ENCODE measurements at regions not wholly inside any gene's neighbourhood (a gene's known extent, or its start where the extent isn't known, plus 50 kb on each side); places are given as distances from the start of the nearest gene placed in this dataset.

DNA sequence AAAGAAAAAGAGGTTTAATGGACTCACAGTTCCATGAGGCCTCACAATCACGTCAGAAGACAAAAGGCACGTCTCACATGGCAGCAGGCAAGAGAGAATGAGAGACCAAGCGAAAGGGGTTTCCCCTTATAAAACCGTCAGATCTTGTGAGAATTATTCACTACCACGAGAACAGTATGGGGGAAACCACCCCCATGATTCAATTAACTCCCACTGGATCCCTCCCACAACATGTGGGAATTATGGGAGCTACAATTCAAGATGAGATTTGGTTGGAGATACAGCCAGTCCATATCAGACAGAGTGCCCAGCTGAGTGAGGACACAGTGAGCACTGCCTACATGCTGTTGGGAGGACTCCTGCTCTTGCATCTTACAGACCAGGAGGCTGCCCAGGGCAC, 148.4 kb downstream of the TEX36 start:
- TF ChIP-seq EP300 (IDR thresholded peaks at IDR 0.05; ENCODE audit: borderline replicate concordance in 1 of 2, control insufficient read depth in 1 of 2, low read depth in 2 of 2, low read length in 2 of 2), result no peak
- no peak for TF ChIP-seq POLR2AphosphoS5 (IDR thresholded peaks at IDR 0.05; ENCODE audit: low read length)
- TF ChIP-seq CREB1 (IDR thresholded peaks at IDR 0.05; ENCODE audit: low read depth), result no peak
- TF ChIP-seq GABPA (IDR thresholded peaks at IDR 0.05; ENCODE audit: low read depth), result no peak
- TF ChIP-seq, protein P1, sequence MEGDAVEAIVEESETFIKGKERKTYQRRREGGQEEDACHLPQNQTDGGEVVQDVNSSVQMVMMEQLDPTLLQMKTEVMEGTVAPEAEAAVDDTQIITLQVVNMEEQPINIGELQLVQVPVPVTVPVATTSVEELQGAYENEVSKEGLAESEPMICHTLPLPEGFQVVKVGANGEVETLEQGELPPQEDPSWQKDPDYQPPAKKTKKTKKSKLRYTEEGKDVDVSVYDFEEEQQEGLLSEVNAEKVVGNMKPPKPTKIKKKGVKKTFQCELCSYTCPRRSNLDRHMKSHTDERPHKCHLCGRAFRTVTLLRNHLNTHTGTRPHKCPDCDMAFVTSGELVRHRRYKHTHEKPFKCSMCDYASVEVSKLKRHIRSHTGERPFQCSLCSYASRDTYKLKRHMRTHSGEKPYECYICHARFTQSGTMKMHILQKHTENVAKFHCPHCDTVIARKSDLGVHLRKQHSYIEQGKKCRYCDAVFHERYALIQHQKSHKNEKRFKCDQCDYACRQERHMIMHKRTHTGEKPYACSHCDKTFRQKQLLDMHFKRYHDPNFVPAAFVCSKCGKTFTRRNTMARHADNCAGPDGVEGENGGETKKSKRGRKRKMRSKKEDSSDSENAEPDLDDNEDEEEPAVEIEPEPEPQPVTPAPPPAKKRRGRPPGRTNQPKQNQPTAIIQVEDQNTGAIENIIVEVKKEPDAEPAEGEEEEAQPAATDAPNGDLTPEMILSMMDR (IDR thresholded peaks at IDR 0.05 in 2 of 3, conservative IDR thresholded peaks at IDR 0.05 in 1 of 3; ENCODE audit: control insufficient read depth in 2 of 3, extremely low read depth in 1 of 3, insufficient read depth in 1 of 3, low read depth in 3 of 3, low read length in 3 of 3), result no peak
- TF ChIP-seq SMC3 (IDR thresholded peaks at IDR 0.05; ENCODE audit: borderline replicate concordance, low read length), result no peak
- TF ChIP-seq ZNF274 (IDR thresholded peaks at IDR 0.05; ENCODE audit: insufficient read depth, insufficient read length), result no peak
- no peak for TF ChIP-seq CHD1 (IDR thresholded peaks at IDR 0.05; ENCODE audit: low read depth, low read length)
- TF ChIP-seq FOXM1 (IDR thresholded peaks at IDR 0.05; ENCODE audit: low read depth, low read length), result no peak
- TF ChIP-seq POLR2A (IDR thresholded peaks at IDR 0.05; ENCODE audit: low read depth, low read length), result no peak
